ENCODE measurements at regions not wholly inside any gene's neighbourhood (a gene's known extent, or its start where the extent isn't known, plus 50 kb on each side); places are given as distances from the start of the nearest gene placed in this dataset.

- DNase-seq (ENCODE audit: low spot score) (no peak), FAIRE-seq (no peak)
- intact Hi-C loops (cut with micrococcal nuclease; ENCODE audit: unreplicated experiment) = no loop called here
These were observed 650.9 kb downstream of the TOX3 start for GRCh38 chr16:51896013-51896412.

More at GRCh38 chr16:51896013-51896412, 650.9 kb downstream of the TOX3 start:
- Histone ChIP-seq H3K27me3 (ENCODE audit: control insufficient read depth in 1 of 2, insufficient read depth in 2 of 2, low read length in 2 of 2) (no peaks in the 10 kb centered on the region), H4K20me1 (ENCODE audit: insufficient read depth, low read length) (no peaks in the 10 kb centered on the region), H3K4me2 (ENCODE audit: low read depth, low read length) (no peak overlapping the region), H2AFZ (ENCODE audit: low read length) (no peak overlapping the region), H3K79me2 (ENCODE audit: insufficient read depth, low read length) (no peaks in the 10 kb centered on the region), H3K4me3 (replicated peaks in 1 of 3; ENCODE audit: insufficient read depth in 1 of 3, low read depth in 2 of 3, low read length in 3 of 3) (no peak overlapping the region), H3K27ac (ENCODE audit: extremely low read length, insufficient read depth, low read length) (no peak overlapping the region), H3K4me1 (ENCODE audit: insufficient read depth, low read length) (no peaks in the 10 kb centered on the region), H3K9me3 (ENCODE audit: low read length) (no peaks in the 10 kb centered on the region), H3K36me3 (replicated peaks in 1 of 2; ENCODE audit: control insufficient read depth in 1 of 2, insufficient read depth in 2 of 2, low read length in 2 of 2) (no peaks in the 10 kb centered on the region), H3K9ac (ENCODE audit: insufficient read depth, low read depth, low read length) (no peak overlapping the region)
- ATAC-seq = no peak
- BruUV-seq (replicated peaks) = no TSS peak
- ChIA-PET POLR2A (no interaction called here), CTCF (ENCODE audit: low intra/inter-chr PET ratio, low total read pairs) (no interaction called here)
- in situ Hi-C loops (cut with HindIII; ENCODE audit: extremely low pct_ligation_motif_present, low pct_unique_long_range_greater_than_20kb) = no loop called here
- WGBS (ENCODE audit: low lambda C conversion rate) = 3% methylated on average over 2 of the region's 2 CpGs
- TF ChIP-seq ZNF775 (CRISPR knock-in tag; IDR thresholded peaks at IDR 0.05; ENCODE audit: borderline replicate concordance) (no peak), PHF8 (CRISPR knock-in tag; IDR thresholded peaks at IDR 0.05) (no peak), SSRP1 (CRISPR knock-in tag; IDR thresholded peaks at IDR 0.05) (no peak), ZNF136 (CRISPR knock-in tag; IDR thresholded peaks at IDR 0.05; ENCODE audit: low read depth) (no peak), DNMT3B (CRISPR knock-in tag; conservative IDR thresholded peaks at IDR 0.05) (no peak)
- TF ChIP-seq, protein P1, sequence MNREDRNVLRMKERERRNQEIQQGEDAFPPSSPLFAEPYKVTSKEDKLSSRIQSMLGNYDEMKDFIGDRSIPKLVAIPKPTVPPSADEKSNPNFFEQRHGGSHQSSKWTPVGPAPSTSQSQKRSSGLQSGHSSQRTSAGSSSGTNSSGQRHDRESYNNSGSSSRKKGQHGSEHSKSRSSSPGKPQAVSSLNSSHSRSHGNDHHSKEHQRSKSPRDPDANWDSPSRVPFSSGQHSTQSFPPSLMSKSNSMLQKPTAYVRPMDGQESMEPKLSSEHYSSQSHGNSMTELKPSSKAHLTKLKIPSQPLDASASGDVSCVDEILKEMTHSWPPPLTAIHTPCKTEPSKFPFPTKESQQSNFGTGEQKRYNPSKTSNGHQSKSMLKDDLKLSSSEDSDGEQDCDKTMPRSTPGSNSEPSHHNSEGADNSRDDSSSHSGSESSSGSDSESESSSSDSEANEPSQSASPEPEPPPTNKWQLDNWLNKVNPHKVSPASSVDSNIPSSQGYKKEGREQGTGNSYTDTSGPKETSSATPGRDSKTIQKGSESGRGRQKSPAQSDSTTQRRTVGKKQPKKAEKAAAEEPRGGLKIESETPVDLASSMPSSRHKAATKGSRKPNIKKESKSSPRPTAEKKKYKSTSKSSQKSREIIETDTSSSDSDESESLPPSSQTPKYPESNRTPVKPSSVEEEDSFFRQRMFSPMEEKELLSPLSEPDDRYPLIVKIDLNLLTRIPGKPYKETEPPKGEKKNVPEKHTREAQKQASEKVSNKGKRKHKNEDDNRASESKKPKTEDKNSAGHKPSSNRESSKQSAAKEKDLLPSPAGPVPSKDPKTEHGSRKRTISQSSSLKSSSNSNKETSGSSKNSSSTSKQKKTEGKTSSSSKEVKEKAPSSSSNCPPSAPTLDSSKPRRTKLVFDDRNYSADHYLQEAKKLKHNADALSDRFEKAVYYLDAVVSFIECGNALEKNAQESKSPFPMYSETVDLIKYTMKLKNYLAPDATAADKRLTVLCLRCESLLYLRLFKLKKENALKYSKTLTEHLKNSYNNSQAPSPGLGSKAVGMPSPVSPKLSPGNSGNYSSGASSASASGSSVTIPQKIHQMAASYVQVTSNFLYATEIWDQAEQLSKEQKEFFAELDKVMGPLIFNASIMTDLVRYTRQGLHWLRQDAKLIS (CRISPR knock-in tag; IDR thresholded peaks at IDR 0.05) = no peak
- TF ChIP-seq, protein P2, sequence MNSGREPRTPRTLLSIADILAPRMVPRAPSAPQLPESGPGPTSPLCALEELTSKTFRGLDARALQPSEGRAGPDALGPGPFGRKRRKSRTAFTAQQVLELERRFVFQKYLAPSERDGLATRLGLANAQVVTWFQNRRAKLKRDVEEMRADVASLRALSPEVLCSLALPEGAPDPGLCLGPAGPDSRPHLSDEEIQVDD (CRISPR knock-in tag; IDR thresholded peaks at IDR 0.05; ENCODE audit: borderline replicate concordance) = no peak
